ENCODE measurements at regions not wholly inside any gene's neighbourhood (a gene's known extent, or its start where the extent isn't known, plus 50 kb on each side); places are given as distances from the start of the nearest gene placed in this dataset.
"Not testable (repeated sequence)": the region's sequence is repeated elsewhere in the genome, so short reads cannot be mapped to it uniquely, and the experiment has no call there.

GRCh38 chr7:96770758-96771157, 61.1 kb upstream of the SEM1 start:
- H3K4me3 ChIP-seq (ENCODE audit: low read depth, low read length), result no peak overlapping the region
- WGBS, result 71% methylated on average over 5 of the region's 5 CpGs
- H3K4me1 ChIP-seq (ENCODE audit: insufficient read depth), result no peaks in the 10 kb centered on the region
- no peaks in the 10 kb centered on the region for H3K36me3 ChIP-seq (ENCODE audit: insufficient read depth)
- no peak for DNase-seq (ENCODE audit: extremely low spot score)
- H3K27ac ChIP-seq (ENCODE audit: low read depth), result no peak overlapping the region

GRCh38 chr7:96772139-96772694, 62.6 kb upstream of the SEM1 start:
- 75% methylated on average over 6 of the region's 6 CpGs for WGBS
- H3K36me3 ChIP-seq (ENCODE audit: insufficient read depth), result no peaks in the 10 kb centered on the region
- H3K4me3 ChIP-seq (ENCODE audit: low read depth, low read length), result no peak overlapping the region
- DNase-seq (ENCODE audit: extremely low spot score), result no peak
- H3K27ac ChIP-seq (ENCODE audit: low read depth), result no peak overlapping the region
- H3K4me1 ChIP-seq (ENCODE audit: insufficient read depth), result no peaks in the 10 kb centered on the region

GRCh38 chr7:96773483-96773882, 63.8 kb upstream of the SEM1 start:
- DNase-seq (ENCODE audit: extremely low spot score), result no peak
- Histone ChIP-seq H3K4me1 (ENCODE audit: insufficient read depth) (no peaks in the 10 kb centered on the region), H3K27ac (ENCODE audit: low read depth) (no peak overlapping the region), H3K36me3 (ENCODE audit: insufficient read depth) (no peaks in the 10 kb centered on the region), H3K4me3 (ENCODE audit: low read depth, low read length) (no peak overlapping the region)
- WGBS, result 51% methylated on average over 1 of the region's 1 CpG

GRCh38 chr7:96774358-96774757, 64.7 kb upstream of the SEM1 start:
- DNase-seq (ENCODE audit: extremely low spot score), result no peak
- Histone ChIP-seq H3K4me3 (ENCODE audit: low read depth, low read length) (no peak overlapping the region), H3K27ac (ENCODE audit: low read depth) (no peak overlapping the region), H3K4me1 (ENCODE audit: insufficient read depth) (no peaks in the 10 kb centered on the region), H3K36me3 (ENCODE audit: insufficient read depth) (no peaks in the 10 kb centered on the region)
- WGBS, result 71% methylated on average over 3 of the region's 3 CpGs

GRCh38 chr7:96775046-96775445, 65.4 kb upstream of the SEM1 start:
- H3K4me1 ChIP-seq (ENCODE audit: insufficient read depth), result no peaks in the 10 kb centered on the region
- 83% methylated on average over 8 of the region's 8 CpGs for WGBS
- no peak for DNase-seq (ENCODE audit: extremely low spot score)

DNA sequence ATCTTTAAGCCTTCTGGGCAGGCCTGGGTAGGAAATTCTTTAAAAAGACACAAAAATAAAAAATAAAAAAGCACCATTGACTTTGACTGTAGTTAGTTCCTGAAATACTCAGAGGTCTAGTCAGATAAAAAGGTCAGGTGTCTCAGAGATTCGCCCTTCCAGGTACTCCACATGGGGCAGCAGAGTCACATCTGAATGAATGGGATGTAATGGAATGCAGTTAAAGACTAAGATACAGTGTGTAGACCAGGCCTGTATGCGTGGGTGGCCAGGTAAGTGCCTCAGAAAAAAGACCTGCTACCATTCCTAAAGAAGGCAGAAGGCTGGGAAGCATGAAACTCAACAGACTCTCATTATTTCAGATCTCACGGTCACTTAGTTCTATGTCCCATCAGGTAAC, 68.6 kb upstream of the SEM1 start:
- no peaks in the 10 kb centered on the region for H3K36me3 ChIP-seq (ENCODE audit: insufficient read depth)
- 50% methylated on average over 3 of the region's 3 CpGs for WGBS
- no peak for DNase-seq (ENCODE audit: extremely low spot score)
- H3K27ac ChIP-seq (ENCODE audit: low read depth), result no peak overlapping the region
- no peak overlapping the region for H3K4me3 ChIP-seq (ENCODE audit: low read depth, low read length)
- no peaks in the 10 kb centered on the region for H3K4me1 ChIP-seq (ENCODE audit: insufficient read depth)

More at GRCh38 chr7:96775046-96775445, 65.4 kb upstream of the SEM1 start:
- Histone ChIP-seq H3K4me3 (ENCODE audit: low read depth, low read length) (no peak overlapping the region), H3K27ac (ENCODE audit: low read depth) (no peak overlapping the region), H3K36me3 (ENCODE audit: insufficient read depth) (no peaks in the 10 kb centered on the region)

DNA sequence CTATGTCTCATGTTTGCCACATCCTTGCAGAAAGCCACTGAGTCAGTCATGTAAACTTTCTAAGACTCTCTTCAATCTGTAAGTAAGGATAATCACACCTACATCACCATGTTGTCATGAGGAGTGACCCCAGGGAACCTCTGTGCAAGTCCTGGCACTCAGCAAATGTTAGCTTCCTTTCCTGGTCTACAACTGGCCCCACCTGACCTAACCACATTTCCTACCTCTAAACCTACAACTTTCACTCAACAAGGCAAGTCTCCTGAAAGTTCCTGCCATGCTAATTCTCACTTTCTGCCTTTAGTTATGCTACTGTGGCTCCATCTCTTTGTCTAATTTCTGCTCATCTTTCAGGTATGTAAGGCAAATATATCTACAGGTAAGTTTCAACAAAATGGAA, 72.3 kb upstream of the SEM1 start:
- Histone ChIP-seq H3K4me3 (ENCODE audit: low read depth, low read length) (no peak overlapping the region), H3K36me3 (ENCODE audit: insufficient read depth) (no peaks in the 10 kb centered on the region), H3K4me1 (ENCODE audit: insufficient read depth) (no peaks in the 10 kb centered on the region), H3K27ac (ENCODE audit: low read depth) (no peak overlapping the region)
- DNase-seq (ENCODE audit: extremely low spot score), result no peak

DNA sequence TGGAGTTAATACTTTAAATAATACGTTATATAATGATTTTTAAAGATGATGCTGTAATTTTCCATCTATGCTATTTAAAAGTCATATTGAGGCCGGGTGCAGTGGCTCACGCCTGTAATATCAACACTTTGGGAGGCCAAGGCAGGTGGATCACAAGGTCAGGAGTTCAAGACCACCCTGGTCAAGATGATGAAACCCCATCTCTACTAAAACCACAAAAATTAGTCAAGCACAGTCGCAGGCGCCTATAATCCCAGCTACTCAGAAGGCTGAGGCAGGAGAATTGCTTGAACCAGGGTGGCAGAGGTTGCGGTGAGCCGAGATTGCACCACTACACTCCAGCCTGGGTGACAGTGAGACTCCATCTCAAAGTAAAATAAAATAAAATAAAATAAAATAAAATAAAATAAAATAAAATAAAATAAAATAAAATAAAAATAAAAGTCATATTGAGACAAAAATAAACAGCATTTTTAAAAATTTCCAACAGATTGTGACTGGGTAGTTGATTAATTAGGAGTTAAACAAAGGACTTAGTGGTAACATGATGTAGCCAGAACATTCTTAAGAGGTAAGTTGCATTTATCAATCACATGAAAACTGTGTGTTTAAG, 73.1 kb upstream of the SEM1 start:
- not testable (repeated sequence) for H3K4me1 ChIP-seq (ENCODE audit: insufficient read depth); H3K4me3 ChIP-seq (ENCODE audit: low read depth, low read length); H3K27ac ChIP-seq (ENCODE audit: low read depth); DNase-seq (ENCODE audit: extremely low spot score); H3K36me3 ChIP-seq (ENCODE audit: insufficient read depth)
- WGBS, result 84% methylated on average over 7 of the region's 7 CpGs

DNA sequence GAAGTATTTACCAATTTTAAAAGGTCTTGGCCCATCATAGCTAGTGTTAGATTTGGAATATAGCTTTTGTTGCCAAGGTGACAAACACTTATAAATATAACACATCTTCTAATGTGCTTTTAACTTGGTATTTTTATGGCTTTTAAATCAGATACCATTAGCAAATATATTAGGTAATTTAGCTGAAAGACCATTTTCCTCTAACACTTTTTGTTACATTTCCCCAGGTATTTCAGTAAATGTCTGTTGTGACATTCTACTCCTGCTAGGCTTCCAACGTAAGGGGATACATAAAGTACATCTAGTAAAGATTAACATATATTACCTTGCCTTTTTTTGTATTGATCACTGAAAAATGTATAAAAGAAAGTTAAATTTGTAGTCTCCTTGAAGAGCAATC, 75.0 kb upstream of the SEM1 start:
- no peaks in the 10 kb centered on the region for H3K36me3 ChIP-seq (ENCODE audit: insufficient read depth)
- H3K27ac ChIP-seq (ENCODE audit: low read depth), result no peak overlapping the region
- H3K4me3 ChIP-seq (ENCODE audit: low read depth, low read length), result no peak overlapping the region
- WGBS, result 67% methylated on average over 1 of the region's 1 CpG
- DNase-seq (ENCODE audit: extremely low spot score), result no peak
- H3K4me1 ChIP-seq (ENCODE audit: insufficient read depth), result no peaks in the 10 kb centered on the region

GRCh38 chr7:96786261-96786997, 76.8 kb upstream of the SEM1 start:
- Histone ChIP-seq H3K27ac (ENCODE audit: low read depth) (no peak overlapping the region), H3K36me3 (ENCODE audit: insufficient read depth) (no peaks in the 10 kb centered on the region), H3K4me3 (ENCODE audit: low read depth, low read length) (no peak overlapping the region), H3K4me1 (ENCODE audit: insufficient read depth) (no peaks in the 10 kb centered on the region)
- 42% methylated on average over 15 of the region's 15 CpGs for WGBS
- no peak for DNase-seq (ENCODE audit: extremely low spot score)

DNA sequence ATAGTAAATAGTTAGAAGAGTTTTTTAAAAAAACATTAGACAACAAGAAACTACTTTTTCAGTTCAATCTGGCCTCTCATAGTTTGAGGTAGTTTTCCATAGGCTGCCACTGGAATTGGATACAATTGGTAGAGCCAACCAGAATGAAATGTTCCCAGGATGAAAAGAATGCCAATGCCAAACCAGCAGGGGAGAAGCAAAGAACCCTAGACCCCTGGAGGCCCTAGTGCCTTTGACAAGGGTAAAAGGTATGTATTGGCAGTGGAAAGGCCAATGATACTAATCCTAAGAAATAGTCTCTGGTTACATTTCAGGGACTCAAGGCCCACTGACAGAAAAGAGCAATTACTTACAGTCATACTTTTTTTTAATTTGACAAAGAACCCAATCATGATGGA, 77.4 kb upstream of the SEM1 start:
- H3K36me3 ChIP-seq (ENCODE audit: insufficient read depth), result no peaks in the 10 kb centered on the region
- H3K27ac ChIP-seq (ENCODE audit: low read depth), result no peak overlapping the region
- no peaks in the 10 kb centered on the region for H3K4me1 ChIP-seq (ENCODE audit: insufficient read depth)
- DNase-seq (ENCODE audit: extremely low spot score), result no peak
- H3K4me3 ChIP-seq (ENCODE audit: low read depth, low read length), result no peak overlapping the region

DNA sequence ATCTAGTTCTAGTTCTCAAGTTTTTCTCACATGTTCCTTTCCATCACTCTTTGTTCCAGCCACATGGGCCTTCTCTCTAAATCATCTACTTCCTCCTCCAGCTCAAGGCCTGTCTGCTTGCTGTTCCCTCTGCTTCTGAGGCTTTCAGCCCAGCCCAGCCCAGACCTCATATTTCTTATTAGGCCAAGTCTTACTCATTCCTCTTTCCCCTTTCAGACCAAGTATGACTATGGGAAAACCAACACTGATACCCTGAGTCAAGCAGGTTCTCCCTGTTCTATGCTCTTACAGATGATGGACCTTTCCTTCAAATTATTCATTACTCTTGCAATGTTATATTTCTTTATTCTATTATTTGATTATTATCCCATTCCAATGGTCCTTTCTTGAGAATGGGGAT, 80.3 kb upstream of the SEM1 start:
- Histone ChIP-seq H3K4me1 (ENCODE audit: insufficient read depth) (no peaks in the 10 kb centered on the region), H3K4me3 (ENCODE audit: low read depth, low read length) (no peak overlapping the region), H3K36me3 (ENCODE audit: insufficient read depth) (no peaks in the 10 kb centered on the region), H3K27ac (ENCODE audit: low read depth) (no peak overlapping the region)
- DNase-seq (ENCODE audit: extremely low spot score), result no peak

DNA sequence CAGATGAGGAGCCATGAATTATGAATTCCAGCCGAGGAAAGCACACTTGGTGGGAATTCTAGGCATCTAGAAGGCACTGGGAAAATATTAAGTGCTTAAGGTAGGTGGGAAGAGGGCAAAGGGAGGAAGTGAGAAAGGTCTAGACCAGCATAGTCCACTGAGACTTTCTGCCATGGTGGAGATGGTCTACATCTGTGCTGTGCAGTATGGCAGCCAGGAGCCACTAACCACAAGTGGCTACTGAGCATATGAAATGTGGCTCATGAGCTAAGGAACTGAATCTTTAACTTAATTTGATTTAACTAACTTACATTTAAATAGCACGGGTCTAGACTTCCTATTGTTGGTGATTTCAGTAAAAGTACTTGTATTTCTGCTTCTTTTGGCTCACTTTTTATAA, 82.5 kb upstream of the SEM1 start:
- WGBS, result 70% methylated on average over 2 of the region's 2 CpGs
- no peaks in the 10 kb centered on the region for H3K36me3 ChIP-seq (ENCODE audit: insufficient read depth)
- DNase-seq (ENCODE audit: extremely low spot score), result no peak
- H3K27ac ChIP-seq (ENCODE audit: low read depth), result no peak overlapping the region
- no peak overlapping the region for H3K4me3 ChIP-seq (ENCODE audit: low read depth, low read length)
- H3K4me1 ChIP-seq (ENCODE audit: insufficient read depth), result no peaks in the 10 kb centered on the region

- Histone ChIP-seq H3K36me3 (ENCODE audit: insufficient read depth) (no peaks in the 10 kb centered on the region), H3K27ac (ENCODE audit: low read depth) (no peak overlapping the region), H3K4me3 (ENCODE audit: low read depth, low read length) (no peak overlapping the region), H3K4me1 (ENCODE audit: insufficient read depth) (no peaks in the 10 kb centered on the region)
- no peak for DNase-seq (ENCODE audit: extremely low spot score)
- 82% methylated on average over 2 of the region's 2 CpGs for WGBS
Measured at GRCh38 chr7:96794063-96794462, 84.4 kb upstream of the SEM1 start.
